Stomach (tissue), 8 donors: ENCODE measurements at regions not wholly inside any gene's neighbourhood (a gene's known extent, or its start where the extent isn't known, plus 50 kb on each side); places are given as distances from the start of the nearest gene placed in this dataset.

Experiments used
- DNase-seq, 2 donors: peaks; one replicate each; pipeline versions ENCODE4 v3.0.0 to v3.0.0-alpha.2; 2013 to 2019
- H3K27ac ChIP-seq, 5 donors: fragments of 200-600 bp in 4 of 5; sonication (generic) in 4 of 5; one replicate each; pipeline ENCODE4 v1.5.1; 2013 to 2019; ENCODE audit warnings: mild to moderate bottlenecking in 1 of 5, moderate library complexity in 1 of 5
- H3K27me3 ChIP-seq, 3 donors: fragments of 200-600 bp; sonication (generic); one replicate each; pipeline ENCODE4 v1.5.1; 2017 to 2019; ENCODE audit warnings: mixed run types in 1 of 3
- H3K36me3 ChIP-seq, 4 donors: fragments of 200-600 bp; sonication (generic); 1 replicate in 3 of 4; 2 replicates in 1 of 4; pipeline ENCODE4 v1.5.1; 2016 to 2019
- H3K4me1 ChIP-seq, 4 donors: fragments of 200-600 bp; sonication (generic); one replicate each; pipeline ENCODE4 v1.5.1; 2016 to 2019
- H3K4me3 ChIP-seq, 4 donors: fragments of 200-600 bp; sonication (generic) in 3 of 4; one replicate each; pipeline ENCODE4 v1.5.1; 2016 to 2019; ENCODE audit warnings: mild to moderate bottlenecking in 1 of 4
- H3K9me3 ChIP-seq, 4 donors: fragments of 200-600 bp; sonication (generic); one replicate each; pipeline ENCODE4 v1.5.1; 2016 to 2019
- EP300 ChIP-seq: sonication (generic); formaldehyde crosslinking; IDR thresholded peaks from one replicate; pipeline ENCODE4 v1.6.1; 2017; ENCODE audit warnings: antibody characterized with exemption
- POLR2A ChIP-seq, 4 donors: fragments of 450-650 bp; IDR thresholded peaks; one replicate each; pipeline ENCODE4 v1.6.1; 2016; ENCODE audit warnings: antibody characterized with exemption in 4 of 4, control low read depth in 2 of 4, mild to moderate bottlenecking in 1 of 4, moderate library complexity in 1 of 4
- POLR2AphosphoS5 ChIP-seq, 3 donors: sonication (generic); formaldehyde crosslinking; IDR thresholded peaks; one replicate each; pipeline ENCODE4 v1.6.1; 2016; ENCODE audit warnings: antibody characterized with exemption in 3 of 3
- WGBS, 5 donors: extraction: QIAGEN DNeasy Blood & Tissue Kit in 3 of 5; methylation state at CpG; one replicate each; pipeline versions ENCODE4 v1.1.5 to v1.1.7; 2013 to 2018; 5-methylcytosine and 5-hydroxymethylcytosine counted together
- intact Hi-C: fragments of 100-400 bp; cut with DNase I; formaldehyde crosslinking; loops from one replicate; pipeline ENCODE4 v1.15.1; 2023; ENCODE audit warnings: low total_unique reads
- TF ChIP-seq, protein P1 (sequence below), 7 experiments: fragments of 450-650 bp in 4 of 7; fragments of 200-600 bp in 3 of 7; sonication (generic) in 3 of 7; IDR thresholded peaks; one replicate each; pipeline ENCODE4 v1.5.1; 2016 to 2019; ENCODE audit warnings: antibody characterized with exemption in 7 of 7, control low read depth in 2 of 7, mild to moderate bottlenecking in 1 of 7
- donor health status: healthy with polysubstance abuse.
- donor health status: Bipolar disorder and iron deficiency.
- donor health status: healthy.

DNA sequence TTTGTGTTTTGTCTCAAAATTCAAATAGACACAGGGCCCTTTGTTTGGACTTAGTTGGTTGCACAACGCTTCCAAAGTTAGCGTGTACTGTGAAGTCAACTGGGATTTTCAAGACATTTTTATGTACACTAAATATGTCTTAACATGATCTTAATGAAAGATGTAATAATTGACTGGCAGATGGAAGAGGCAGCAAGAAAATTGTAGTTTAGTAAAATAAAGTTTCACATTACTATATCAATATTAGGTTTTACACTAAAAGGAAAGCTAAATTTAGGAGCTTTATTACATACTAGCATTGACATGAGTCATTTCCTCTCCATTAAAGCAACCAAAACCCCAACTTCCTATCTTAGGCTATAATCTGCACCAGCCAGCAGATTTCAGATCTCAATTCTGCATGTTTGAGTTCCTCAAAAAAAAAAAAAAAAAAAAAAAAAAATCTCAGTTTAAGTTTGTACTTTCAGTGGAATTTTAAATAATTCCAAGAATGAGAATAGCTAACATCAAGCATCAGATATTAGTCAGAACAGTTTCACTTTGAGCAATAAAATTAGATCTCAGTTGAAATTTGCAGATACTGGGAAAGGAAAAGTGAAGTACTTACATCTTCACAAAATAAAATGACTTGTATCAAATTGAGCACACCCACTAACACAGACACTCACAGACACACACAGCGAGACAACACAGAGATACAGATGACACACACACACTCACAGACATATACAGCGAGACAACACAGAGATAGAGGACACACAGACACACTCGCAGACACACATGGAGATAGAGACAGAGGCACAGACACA lies 346.6 kb upstream of the KLF6 start:
- 51 to 61% (median 55%) methylated on average over 5 of the region's 5 CpGs for WGBS, 5 donors
- H3K36me3 ChIP-seq = no peaks in the 10 kb centered on the region
- TF ChIP-seq POLR2AphosphoS5 (IDR thresholded peaks at IDR 0.05) (peak in 1 of 3 donors; percentile 2), POLR2A (IDR thresholded peaks at IDR 0.05) (no peak), EP300 (no peak)
- TF ChIP-seq, protein P1, sequence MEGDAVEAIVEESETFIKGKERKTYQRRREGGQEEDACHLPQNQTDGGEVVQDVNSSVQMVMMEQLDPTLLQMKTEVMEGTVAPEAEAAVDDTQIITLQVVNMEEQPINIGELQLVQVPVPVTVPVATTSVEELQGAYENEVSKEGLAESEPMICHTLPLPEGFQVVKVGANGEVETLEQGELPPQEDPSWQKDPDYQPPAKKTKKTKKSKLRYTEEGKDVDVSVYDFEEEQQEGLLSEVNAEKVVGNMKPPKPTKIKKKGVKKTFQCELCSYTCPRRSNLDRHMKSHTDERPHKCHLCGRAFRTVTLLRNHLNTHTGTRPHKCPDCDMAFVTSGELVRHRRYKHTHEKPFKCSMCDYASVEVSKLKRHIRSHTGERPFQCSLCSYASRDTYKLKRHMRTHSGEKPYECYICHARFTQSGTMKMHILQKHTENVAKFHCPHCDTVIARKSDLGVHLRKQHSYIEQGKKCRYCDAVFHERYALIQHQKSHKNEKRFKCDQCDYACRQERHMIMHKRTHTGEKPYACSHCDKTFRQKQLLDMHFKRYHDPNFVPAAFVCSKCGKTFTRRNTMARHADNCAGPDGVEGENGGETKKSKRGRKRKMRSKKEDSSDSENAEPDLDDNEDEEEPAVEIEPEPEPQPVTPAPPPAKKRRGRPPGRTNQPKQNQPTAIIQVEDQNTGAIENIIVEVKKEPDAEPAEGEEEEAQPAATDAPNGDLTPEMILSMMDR (IDR thresholded peaks at IDR 0.05) = no peak
- peak in 1 of 2 donors; percentile 71 for DNase-seq
- H3K9me3 ChIP-seq = peaks cover 0 to 4% (median 2%) of the 10 kb centered on the region in 4 donors
- H3K27me3 ChIP-seq = no peaks in the 10 kb centered on the region
- H3K27ac ChIP-seq = peak overlapping the region in 4 of 5 donors; percentile 60 to 75 (median 68)
- intact Hi-C loops = no loop called here
- no peak overlapping the region for H3K4me3 ChIP-seq
- H3K4me1 ChIP-seq = peaks cover 26 to 58% (median 46%) of the 10 kb centered on the region in 4 donors

DNA sequence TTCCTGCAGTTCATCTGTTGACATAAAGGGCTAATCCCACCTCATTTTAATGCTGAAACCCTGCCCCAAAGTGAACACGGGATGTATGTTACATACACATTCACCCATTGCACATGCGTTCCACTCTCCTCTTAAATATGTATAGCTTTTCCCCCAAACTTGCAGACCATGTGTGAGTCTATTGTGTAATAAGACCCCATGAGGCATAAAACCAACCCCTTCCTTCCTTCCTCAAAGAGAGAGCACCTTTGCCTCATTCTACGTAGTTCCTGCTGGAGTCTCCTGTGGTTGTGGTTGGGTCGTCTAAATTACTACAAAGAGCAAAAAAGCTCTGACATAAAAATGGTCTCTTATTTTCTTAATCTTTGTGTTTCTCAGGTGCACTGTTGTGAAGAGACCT lies 345.7 kb upstream of the KLF6 start:
- Histone ChIP-seq H3K36me3 (no peaks in the 10 kb centered on the region), H3K27me3 (no peaks in the 10 kb centered on the region), H3K4me3 (no peak overlapping the region), H3K27ac (peak overlapping the region in 4 of 5 donors; percentile 60 to 75 (median 68)), H3K4me1 (peaks cover 26 to 58% (median 46%) of the 10 kb centered on the region in 4 donors), H3K9me3 (peaks cover 0 to 13% (median 6%) of the 10 kb centered on the region in 4 donors)
- TF ChIP-seq, protein P1 (IDR thresholded peaks at IDR 0.05) = no peak
- TF ChIP-seq POLR2A (IDR thresholded peaks at IDR 0.05) (no peak), POLR2AphosphoS5 (IDR thresholded peaks at IDR 0.05) (no peak), EP300 (no peak)
- WGBS, 5 donors = 45 to 67% (median 61%) methylated on average over 4 of the region's 4 CpGs
- intact Hi-C loops = no loop called here
- DNase-seq = peak in 1 of 2 donors; percentile 48

DNA sequence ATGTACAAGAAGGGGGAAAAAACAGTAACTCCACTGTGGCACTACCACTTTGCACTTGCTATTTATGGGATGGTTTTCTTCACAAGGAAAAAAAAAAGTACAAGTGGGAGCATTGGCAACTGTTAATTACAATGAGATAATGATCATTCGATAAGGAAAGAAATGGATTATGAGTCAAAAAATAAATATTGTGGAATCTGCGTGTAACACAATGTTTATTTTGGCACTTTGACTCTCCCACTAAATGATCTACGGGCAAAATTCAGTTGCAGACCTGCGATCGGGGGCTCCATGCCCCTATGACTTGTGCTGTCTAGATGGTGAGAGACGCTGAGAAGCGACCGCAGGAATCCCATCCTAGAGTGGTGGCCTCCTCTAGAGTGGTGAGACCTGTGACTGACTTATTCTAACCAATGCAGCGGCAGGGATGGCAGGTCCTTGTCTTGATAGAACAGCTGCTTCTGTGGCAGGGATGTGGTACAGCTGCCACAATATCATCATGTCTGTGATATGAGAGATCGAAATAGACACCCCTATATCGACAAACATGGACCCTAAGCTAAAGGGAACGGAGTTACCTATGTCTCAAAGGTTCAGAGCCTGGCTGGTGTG lies 345.0 kb upstream of the KLF6 start:
- Histone ChIP-seq H3K9me3 (peaks cover 0 to 20% (median 8%) of the 10 kb centered on the region in 4 donors), H3K27me3 (no peaks in the 10 kb centered on the region), H3K4me3 (no peak overlapping the region), H3K36me3 (no peaks in the 10 kb centered on the region), H3K4me1 (peaks cover 26 to 58% (median 46%) of the 10 kb centered on the region in 4 donors), H3K27ac (peak overlapping the region; percentile 5 to 75 (median 64))
- 33 to 77% (median 63%) methylated on average over 12 of the region's 12 CpGs for WGBS, 5 donors
- DNase-seq = no peak
- TF ChIP-seq, protein P1 (IDR thresholded peaks at IDR 0.05) = no peak
- TF ChIP-seq POLR2AphosphoS5 (IDR thresholded peaks at IDR 0.05) = no peak
- no peak for TF ChIP-seq EP300
- TF ChIP-seq POLR2A (IDR thresholded peaks at IDR 0.05) = no peak
- intact Hi-C loops = no loop called here

DNA sequence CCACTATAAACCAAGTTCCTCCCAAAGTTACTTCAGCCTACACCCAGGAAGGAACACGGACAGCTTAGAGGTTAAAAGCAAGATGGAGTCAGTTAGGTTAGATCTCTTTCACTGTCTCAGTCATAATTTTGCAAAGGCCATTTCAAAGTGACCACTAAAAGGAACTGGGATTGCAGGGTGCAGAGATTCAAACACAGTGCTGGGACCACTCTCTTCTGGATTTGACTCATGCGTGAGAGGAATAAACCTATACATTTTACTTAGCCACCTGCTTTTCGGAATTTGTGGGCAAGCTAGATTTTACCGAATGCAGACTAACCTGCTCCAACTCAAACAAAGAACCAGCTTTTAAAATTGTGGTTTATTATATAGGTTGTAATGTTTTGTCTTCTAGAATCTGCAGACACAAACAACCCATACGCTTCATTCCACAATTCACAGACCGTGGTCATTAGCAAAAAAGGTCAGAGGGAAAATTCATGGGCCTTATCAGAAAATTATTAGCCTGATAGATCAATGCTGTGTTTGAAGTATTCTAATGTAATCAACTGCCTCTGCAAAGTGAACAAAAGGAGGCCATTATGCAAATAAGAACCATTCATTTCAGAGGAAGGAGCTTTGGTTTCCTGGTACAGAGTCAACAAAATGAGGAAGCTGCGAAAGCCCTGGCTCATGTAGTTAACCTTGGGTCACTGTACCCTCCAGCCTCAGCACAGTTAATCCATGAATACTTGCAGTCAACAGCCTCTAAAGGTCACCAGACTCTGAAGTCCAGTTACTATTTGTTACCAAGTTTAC lies 342.7 kb upstream of the KLF6 start:
- H3K36me3 ChIP-seq = no peaks in the 10 kb centered on the region
- peaks cover 0 to 26% (median 10%) of the 10 kb centered on the region in 4 donors for H3K9me3 ChIP-seq
- TF ChIP-seq POLR2AphosphoS5 (IDR thresholded peaks at IDR 0.05) (peak; percentile 14 to 89 (median 55)), EP300 (no peak)
- TF ChIP-seq, protein P1 (IDR thresholded peaks at IDR 0.05) = no peak
- peak overlapping the region; percentile 61 to 75 (median 65) for H3K27ac ChIP-seq
- peak; percentile 74 to 90 for DNase-seq
- 35 to 57% (median 44%) methylated on average over 7 of the region's 7 CpGs for WGBS, 5 donors
- intact Hi-C loops = no loop called here
- H3K4me3 ChIP-seq = no peak overlapping the region
- H3K27me3 ChIP-seq = no peaks in the 10 kb centered on the region
- peaks cover 26 to 63% (median 46%) of the 10 kb centered on the region in 4 donors for H3K4me1 ChIP-seq
